ENCODE measurements at regions not wholly inside any gene's neighbourhood (a gene's known extent, or its start where the extent isn't known, plus 50 kb on each side); places are given as distances from the start of the nearest gene placed in this dataset.

GRCh38 chr6:85193339-85193738 is 256.5 kb upstream of the NT5E start:
- no peaks in the 10 kb centered on the region for H3K9me3 Mint-ChIP-seq (ENCODE audit: insufficient read depth)
- POLR2A ChIA-PET = no interaction called here

GRCh38 chr6:85192596-85192995 is 257.3 kb upstream of the NT5E start:
- Histone ChIP-seq H3K79me2 (ENCODE audit: control insufficient read depth, insufficient read depth, low read length) (no peaks in the 10 kb centered on the region), H3K27ac (ENCODE audit: low read length in 2 of 2) (no peak overlapping the region), H3K36me3 (replicated peaks in 1 of 2; ENCODE audit: control extremely low read depth in 1 of 2, control insufficient read depth in 1 of 2, extremely low read depth in 1 of 2, insufficient read depth in 2 of 2, low read length in 1 of 2) (no peaks in the 10 kb centered on the region), H3K4me2 (replicated peaks; ENCODE audit: low read depth, low read length, poor library complexity, severe bottlenecking) (no peak overlapping the region), H3K4me3 (ENCODE audit: control extremely low read depth in 1 of 5, extremely low read depth in 1 of 5, insufficient read depth in 1 of 5, low read depth in 2 of 5, low read length in 4 of 5) (no peak overlapping the region), H4K20me1 (ENCODE audit: control insufficient read depth, insufficient read depth, low read length, poor library complexity, severe bottlenecking) (no peaks in the 10 kb centered on the region), H3K9me3 (ENCODE audit: control extremely low read depth in 1 of 3, control insufficient read depth in 2 of 3, insufficient read depth in 1 of 3, low read length in 2 of 3) (peaks cover 0 to 8% (median 0%) of the 10 kb centered on the region in 3 donors), H3K27me3 (replicated peaks in 1 of 4; ENCODE audit: control extremely low read depth in 1 of 4, control insufficient read depth in 3 of 4, insufficient read depth in 4 of 4, low read length in 3 of 4) (no peaks in the 10 kb centered on the region), H3K9ac (ENCODE audit: low read length) (no peak overlapping the region), H2AFZ (ENCODE audit: insufficient read depth, low read depth, low read length, poor library complexity, severe bottlenecking) (no peak overlapping the region), H3K4me1 (ENCODE audit: control insufficient read depth in 2 of 2, insufficient read depth in 2 of 2, low read length in 2 of 2) (no peaks in the 10 kb centered on the region)
- Mint-ChIP-seq H3K4me1 (no peaks in the 10 kb centered on the region), H3K27ac (no peak overlapping the region), H3K4me3 (no peak overlapping the region), H3K9me3 (ENCODE audit: insufficient read depth) (no peaks in the 10 kb centered on the region), H3K27me3 (no peaks in the 10 kb centered on the region)
- CTCF ChIA-PET = no interaction called here
- WGBS (ENCODE audit: insufficient coverage) = 75% methylated on average over 4 of the region's 4 CpGs
- TF ChIP-seq CTCF (IDR thresholded peaks at IDR 0.05) (no peak), EZH2 (IDR thresholded peaks at IDR 0.05; ENCODE audit: borderline replicate concordance, insufficient read depth, low read depth, low read length, poor library complexity, severe bottlenecking) (no peak)
- intact Hi-C loops (cut with micrococcal nuclease) = no loop called here
- ATAC-seq (ENCODE audit: low read depth) = no peak
- POLR2A ChIA-PET = no interaction called here
- no peak for DNase-seq

More at GRCh38 chr6:85193339-85193738, 256.5 kb upstream of the NT5E start:
- no peaks in the 10 kb centered on the region for H3K4me1 ChIP-seq (ENCODE audit: control insufficient read depth in 2 of 2, insufficient read depth in 2 of 2, low read length in 2 of 2)
- TF ChIP-seq EZH2 (IDR thresholded peaks at IDR 0.05; ENCODE audit: borderline replicate concordance, insufficient read depth, low read depth, low read length, poor library complexity, severe bottlenecking) (no peak), CTCF (IDR thresholded peaks at IDR 0.05) (no peak)
- H3K27ac ChIP-seq (ENCODE audit: low read length in 2 of 2) = no peak overlapping the region
- Mint-ChIP-seq H3K4me3 (no peak overlapping the region), H3K4me1 (no peaks in the 10 kb centered on the region), H3K27me3 (no peaks in the 10 kb centered on the region), H3K27ac (no peak overlapping the region)
- peaks cover 0 to 8% (median 0%) of the 10 kb centered on the region in 3 donors for H3K9me3 ChIP-seq (ENCODE audit: control extremely low read depth in 1 of 3, control insufficient read depth in 2 of 3, insufficient read depth in 1 of 3, low read length in 2 of 3)
- no peaks in the 10 kb centered on the region for H3K36me3 ChIP-seq (replicated peaks in 1 of 2; ENCODE audit: control extremely low read depth in 1 of 2, control insufficient read depth in 1 of 2, extremely low read depth in 1 of 2, insufficient read depth in 2 of 2, low read length in 1 of 2)
- no peaks in the 10 kb centered on the region for H3K27me3 ChIP-seq (replicated peaks in 1 of 4; ENCODE audit: control extremely low read depth in 1 of 4, control insufficient read depth in 3 of 4, insufficient read depth in 4 of 4, low read length in 3 of 4)
- CTCF ChIA-PET = no interaction called here
- ATAC-seq (ENCODE audit: low read depth) (no peak), DNase-seq (no peak)
- no peak overlapping the region for H2AFZ ChIP-seq (ENCODE audit: insufficient read depth, low read depth, low read length, poor library complexity, severe bottlenecking)
- no peak overlapping the region for H3K4me3 ChIP-seq (ENCODE audit: control extremely low read depth in 1 of 5, extremely low read depth in 1 of 5, insufficient read depth in 1 of 5, low read depth in 2 of 5, low read length in 4 of 5)
- intact Hi-C loops (cut with micrococcal nuclease) = no loop called here
- no peak overlapping the region for H3K4me2 ChIP-seq (replicated peaks; ENCODE audit: low read depth, low read length, poor library complexity, severe bottlenecking)
- no peak overlapping the region for H3K9ac ChIP-seq (ENCODE audit: low read length)
- no peaks in the 10 kb centered on the region for H4K20me1 ChIP-seq (ENCODE audit: control insufficient read depth, insufficient read depth, low read length, poor library complexity, severe bottlenecking)
- H3K79me2 ChIP-seq (ENCODE audit: control insufficient read depth, insufficient read depth, low read length) = no peaks in the 10 kb centered on the region
- 90% methylated on average over 2 of the region's 3 CpGs for WGBS (ENCODE audit: insufficient coverage)

Data from B cell (primary cell).